Activated CD4-positive, alpha-beta T cell treated with anti-CD3 and anti-CD28 coated beads, Interleukin-2, amount 50 U/mL, for 48 hours (primary cell): ENCODE measurements at regions not wholly inside any gene's neighbourhood (a gene's known extent, or its start where the extent isn't known, plus 50 kb on each side); places are given as distances from the start of the nearest gene placed in this dataset.

Experiments
- DNase-seq, 2 experiments: peaks; one replicate each; pipeline ENCODE4 v3.0.0-alpha.2; 2020

GRCh38 chr11:111444040-111444439 is 65.0 kb upstream of the POU2AF1 start:
- no peak for DNase-seq

- no peak for DNase-seq
Measured at GRCh38 chr11:111443640-111444039, 64.6 kb upstream of the POU2AF1 start.

- no peak for DNase-seq
Measured at GRCh38 chr11:111443032-111443431, 64.0 kb upstream of the POU2AF1 start.

GRCh38 chr11:111441443-111441842 is 62.4 kb upstream of the POU2AF1 start:
- peak in 1 of 2 experiments; percentile 26 for DNase-seq

- no peak for DNase-seq
Measured at GRCh38 chr11:111440416-111441205, 61.5 kb upstream of the POU2AF1 start.

- DNase-seq = no peak
Measured at GRCh38 chr11:111439901-111440300, 60.8 kb upstream of the POU2AF1 start.

- DNase-seq = no peak
Measured at GRCh38 chr11:111438846-111439520, 59.9 kb upstream of the POU2AF1 start.

- DNase-seq = no peak
Measured at GRCh38 chr11:111438168-111438567, 59.1 kb upstream of the POU2AF1 start.

- DNase-seq = no peak
Measured at GRCh38 chr11:111435046-111435698, 56.1 kb upstream of the POU2AF1 start.

- DNase-seq = peak; percentile 76 to 84
Measured at GRCh38 chr11:111429066-111429506, 50.0 kb upstream of the POU2AF1 start.
